IMR-90 (cell line): ENCODE measurements at regions not wholly inside any gene's neighbourhood (a gene's known extent, or its start where the extent isn't known, plus 50 kb on each side); places are given as distances from the start of the nearest gene placed in this dataset.

ENCODE experiments used
- CEBPB ChIP-seq: IDR thresholded peaks from 2 replicates; pipeline ENCODE4 v1.6.1; 2012; ENCODE audit warnings: low read depth, low read length, improper control_type of control experiment
- CHD1 ChIP-seq: IDR thresholded peaks from 2 replicates; pipeline ENCODE4 v1.6.1; 2012; ENCODE audit warnings: low read depth, low read length, improper control_type of control experiment
- CTCF ChIP-seq: conservative IDR thresholded peaks from 2 replicates; pipeline ENCODE4 v1.5.1; 2012; ENCODE audit warnings: mild to moderate bottlenecking, low read depth, low read length, improper control_type of control experiment
- ELK1 ChIP-seq: fragments of 150-350 bp; IDR thresholded peaks from 2 replicates; pipeline ENCODE4 v1.6.1; 2016; ENCODE audit warnings: low read depth, mild to moderate bottlenecking, low read length, moderate library complexity, borderline replicate concordance
- FOS ChIP-seq: fragments of 150-350 bp; IDR thresholded peaks from 2 replicates; pipeline ENCODE4 v1.6.1; 2016; ENCODE audit warnings: low read depth, low read length
- MAFK ChIP-seq: IDR thresholded peaks from 2 replicates; pipeline ENCODE4 v1.6.1; 2012; ENCODE audit warnings: low read depth, low read length, improper control_type of control experiment
- MAZ ChIP-seq: IDR thresholded peaks from 2 replicates; pipeline ENCODE4 v1.6.1; 2012; ENCODE audit warnings: low read depth, mild to moderate bottlenecking, low read length, improper control_type of control experiment, moderate library complexity, borderline replicate concordance
- MXI1 ChIP-seq: IDR thresholded peaks from 2 replicates; pipeline ENCODE4 v1.6.1; 2012; ENCODE audit warnings: low read depth, mild to moderate bottlenecking, low read length, moderate library complexity, borderline replicate concordance
- POLR2A ChIP-seq: IDR thresholded peaks from 2 replicates; pipeline ENCODE4 v1.6.1; 2012; ENCODE audit warnings: mild to moderate bottlenecking, low read depth, low read length
- RAD21 ChIP-seq: IDR thresholded peaks from 2 replicates; pipeline ENCODE4 v1.6.1; 2012; ENCODE audit warnings: low read length, improper control_type of control experiment
- RFX5 ChIP-seq: IDR thresholded peaks from 2 replicates; pipeline ENCODE4 v1.8.0; 2012; ENCODE audit warnings: low read depth, mild to moderate bottlenecking, low read length, moderate library complexity
- SMC3 ChIP-seq: fragments of 150-350 bp; IDR thresholded peaks from 2 replicates; pipeline ENCODE4 v1.6.1; 2016; ENCODE audit warnings: low read depth, mild to moderate bottlenecking, antibody characterized with exemption, low read length, moderate library complexity
- USF2 ChIP-seq: fragments of 150-350 bp; IDR thresholded peaks from 2 replicates; pipeline ENCODE4 v1.6.1; 2017; ENCODE audit warnings: mild to moderate bottlenecking, antibody characterized with exemption, low read length, low read depth

GRCh38 chr13:44834404-44834803 lies 154.9 kb downstream of the NUFIP1 start:
- TF ChIP-seq CTCF (no peak), POLR2A (no peak), RAD21 (no peak), MAZ (no peak), USF2 (no peak), MAFK (no peak), FOS (no peak), MXI1 (no peak), ELK1 (no peak), SMC3 (no peak), CHD1 (no peak), RFX5 (no peak), CEBPB (no peak)
